ENCODE measurements at regions not wholly inside any gene's neighbourhood (a gene's known extent, or its start where the extent isn't known, plus 50 kb on each side); places are given as distances from the start of the nearest gene placed in this dataset.

GRCh38 chr10:106226828-106227227 is 937.7 kb downstream of the SORCS1 start:
- TF ChIP-seq, protein P1, sequence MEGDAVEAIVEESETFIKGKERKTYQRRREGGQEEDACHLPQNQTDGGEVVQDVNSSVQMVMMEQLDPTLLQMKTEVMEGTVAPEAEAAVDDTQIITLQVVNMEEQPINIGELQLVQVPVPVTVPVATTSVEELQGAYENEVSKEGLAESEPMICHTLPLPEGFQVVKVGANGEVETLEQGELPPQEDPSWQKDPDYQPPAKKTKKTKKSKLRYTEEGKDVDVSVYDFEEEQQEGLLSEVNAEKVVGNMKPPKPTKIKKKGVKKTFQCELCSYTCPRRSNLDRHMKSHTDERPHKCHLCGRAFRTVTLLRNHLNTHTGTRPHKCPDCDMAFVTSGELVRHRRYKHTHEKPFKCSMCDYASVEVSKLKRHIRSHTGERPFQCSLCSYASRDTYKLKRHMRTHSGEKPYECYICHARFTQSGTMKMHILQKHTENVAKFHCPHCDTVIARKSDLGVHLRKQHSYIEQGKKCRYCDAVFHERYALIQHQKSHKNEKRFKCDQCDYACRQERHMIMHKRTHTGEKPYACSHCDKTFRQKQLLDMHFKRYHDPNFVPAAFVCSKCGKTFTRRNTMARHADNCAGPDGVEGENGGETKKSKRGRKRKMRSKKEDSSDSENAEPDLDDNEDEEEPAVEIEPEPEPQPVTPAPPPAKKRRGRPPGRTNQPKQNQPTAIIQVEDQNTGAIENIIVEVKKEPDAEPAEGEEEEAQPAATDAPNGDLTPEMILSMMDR (IDR thresholded peaks at IDR 0.05; ENCODE audit: low read length): no peak
- TF ChIP-seq EZH2 (optimal IDR thresholded peaks at IDR 0.05; ENCODE audit: low read depth, low read length) (no peak), EZH2phosphoT487 (IDR thresholded peaks at IDR 0.05; ENCODE audit: low read length) (no peak)

All from MM.1S (cell line).